Caco-2 (cell line): ENCODE measurements at regions not wholly inside any gene's neighbourhood (a gene's known extent, or its start where the extent isn't known, plus 50 kb on each side); places are given as distances from the start of the nearest gene placed in this dataset.

ENCODE experiments used
- BruUV-seq: library from RNA; stranded (reverse); fragments of 400-500 nt; replicated peaks from 2 replicates; lab custom pipeline; 2021; lab: Mats Ljungman, UMichigan
- CTCF ChIA-PET: fragments of 300-600 bp; sonication (Branson Sonifier 250); formaldehyde crosslinking; loops from one replicate; lab custom pipeline; 2022; ENCODE audit warnings: antibody characterized with exemption; lab: Charles Lee
- POLR2A ChIA-PET: fragments of 300-600 bp; sonication (Branson Sonifier 250); formaldehyde crosslinking; loops from one replicate; lab custom pipeline; 2022; ENCODE audit warnings: antibody characterized with exemption; lab: Charles Lee
- DNase-seq, 2 experiments: peaks; one replicate each; pipeline versions ENCODE4 v3.0.0 to v3.0.0-alpha.2; 2020 to 2022
- H3K27me3 ChIP-seq: replicated peaks from 2 replicates; pipeline ENCODE4 v1.6.0; 2011; ENCODE audit warnings: low read length; ENCODE audit not compliant: control insufficient read depth, insufficient read depth
- H3K36me3 ChIP-seq: 2 replicates; pipeline ENCODE4 v1.5.1; 2011; ENCODE audit warnings: low read length; ENCODE audit not compliant: control insufficient read depth, insufficient read depth
- H3K4me1 ChIP-seq: fragments of 250-450 bp; sonication (Bioruptor Pico); 2 replicates; pipeline ENCODE4 v1.5.1; 2020; ENCODE audit warnings: mild to moderate bottlenecking
- H3K4me3 ChIP-seq: 2 replicates; pipeline ENCODE4 v1.5.1; 2011; ENCODE audit warnings: low read depth, mild to moderate bottlenecking, control low read depth, low read length
- H3K9me3 ChIP-seq: fragments of 250-450 bp; sonication (Bioruptor Pico); 2 replicates; pipeline ENCODE4 v1.5.1; 2020; ENCODE audit warnings: mild to moderate bottlenecking, moderate library complexity
- H3K27ac Mint-ChIP-seq: one replicate; pipeline ENCODE4 v1.8.0; 2022; ENCODE audit warnings: mixed read lengths; ENCODE audit not compliant: unreplicated experiment
- H3K27me3 Mint-ChIP-seq: one replicate; pipeline ENCODE4 v1.8.0; 2022; ENCODE audit warnings: mixed read lengths; ENCODE audit not compliant: insufficient read depth, unreplicated experiment
- H3K36me3 Mint-ChIP-seq: one replicate; pipeline ENCODE4 v1.8.0; 2022; ENCODE audit warnings: mild to moderate bottlenecking, mixed read lengths; ENCODE audit not compliant: insufficient read depth, unreplicated experiment
- H3K4me1 Mint-ChIP-seq: one replicate; pipeline ENCODE4 v1.8.0; 2022; ENCODE audit warnings: low read depth, mixed read lengths; ENCODE audit not compliant: unreplicated experiment
- H3K4me3 Mint-ChIP-seq: one replicate; pipeline ENCODE4 v1.8.0; 2022; ENCODE audit warnings: mild to moderate bottlenecking, moderate library complexity, mixed read lengths; ENCODE audit not compliant: unreplicated experiment
- H3K9me3 Mint-ChIP-seq: one replicate; pipeline ENCODE4 v1.8.0; 2022; ENCODE audit warnings: mixed read lengths; ENCODE audit not compliant: unreplicated experiment
- CTCF ChIP-seq, 2 experiments: fragments of 200-600 bp in 1 of 2; IDR thresholded peaks; 1 replicate in 1 of 2; 2 replicates in 1 of 2; pipeline versions ENCODE4 v1.5.1 to v1.8.0; 2011 to 2022; ENCODE audit warnings: antibody characterized with exemption in 1 of 2, control low read depth in 1 of 2, inconsistent platforms in 1 of 2, low read depth in 1 of 2, low read length in 1 of 2, mild to moderate bottlenecking in 1 of 2, moderate library complexity in 1 of 2; ENCODE audit not compliant: insufficient read depth in 1 of 2, severe bottlenecking in 1 of 2, unreplicated experiment in 1 of 2
- intact Hi-C: fragments of 100-400 bp; cut with micrococcal nuclease; formaldehyde crosslinking; loops from one replicate; pipeline ENCODE4 v1.10.0; 2022; ENCODE audit not compliant: unreplicated experiment

- H3K36me3 Mint-ChIP-seq, result no peaks in the 10 kb centered on the region
- Histone ChIP-seq H3K4me1 (no peaks in the 10 kb centered on the region), H3K27me3 (no peaks in the 10 kb centered on the region), H3K36me3 (no peaks in the 10 kb centered on the region), H3K4me3 (no peak overlapping the region), H3K9me3 (no peaks in the 10 kb centered on the region)
- no peak overlapping the region for H3K27ac Mint-ChIP-seq
- no peak for DNase-seq
- H3K27me3 Mint-ChIP-seq, result no peaks in the 10 kb centered on the region
- H3K4me3 Mint-ChIP-seq, result no peak overlapping the region
- CTCF ChIA-PET, result no interaction called here
- no peaks in the 10 kb centered on the region for H3K9me3 Mint-ChIP-seq
- POLR2A ChIA-PET, result no interaction called here
- intact Hi-C loops, result no loop called here
- no peaks in the 10 kb centered on the region for H3K4me1 Mint-ChIP-seq
- no peak for TF ChIP-seq CTCF (IDR thresholded peaks at IDR 0.05; ENCODE audit: insufficient read depth in 1 of 2, low read depth in 1 of 2, low read length in 1 of 2, severe bottlenecking in 1 of 2, unreplicated experiment in 1 of 2)
- BruUV-seq, result no TSS peak
Observed at GRCh38 chr5:21199087-21199486, 1211.1 kb upstream of the CDH18 start.

- Mint-ChIP-seq H3K9me3 (no peaks in the 10 kb centered on the region), H3K4me1 (no peaks in the 10 kb centered on the region), H3K36me3 (no peaks in the 10 kb centered on the region), H3K27ac (no peak overlapping the region), H3K27me3 (no peaks in the 10 kb centered on the region), H3K4me3 (no peak overlapping the region)
- no peak for TF ChIP-seq CTCF (IDR thresholded peaks at IDR 0.05; ENCODE audit: insufficient read depth in 1 of 2, low read depth in 1 of 2, low read length in 1 of 2, severe bottlenecking in 1 of 2, unreplicated experiment in 1 of 2)
- Histone ChIP-seq H3K27me3 (no peaks in the 10 kb centered on the region), H3K4me3 (no peak overlapping the region), H3K4me1 (no peaks in the 10 kb centered on the region), H3K9me3 (no peaks in the 10 kb centered on the region), H3K36me3 (no peaks in the 10 kb centered on the region)
- BruUV-seq, result no TSS peak
- ChIA-PET POLR2A (no interaction called here), CTCF (no interaction called here)
- no peak for DNase-seq
- intact Hi-C loops, result no loop called here
Observed at GRCh38 chr5:21195145-21195544, 1207.1 kb upstream of the CDH18 start.

- no peak overlapping the region for H3K27ac Mint-ChIP-seq
- Histone ChIP-seq H3K9me3 (no peaks in the 10 kb centered on the region; the same call in 1 of the 2 replicates), H3K4me3 (no peak overlapping the region), H3K36me3 (no peaks in the 10 kb centered on the region), H3K4me1 (no peaks in the 10 kb centered on the region), H3K27me3 (no peaks in the 10 kb centered on the region)
- H3K27me3 Mint-ChIP-seq, result no peaks in the 10 kb centered on the region
- TF ChIP-seq CTCF (IDR thresholded peaks at IDR 0.05; ENCODE audit: insufficient read depth in 1 of 2, low read depth in 1 of 2, low read length in 1 of 2, severe bottlenecking in 1 of 2, unreplicated experiment in 1 of 2), result no peak
- H3K4me3 Mint-ChIP-seq, result no peak overlapping the region
- CTCF ChIA-PET, result no interaction called here
- no peak for DNase-seq
- no peaks in the 10 kb centered on the region for H3K4me1 Mint-ChIP-seq
- no peaks in the 10 kb centered on the region for H3K36me3 Mint-ChIP-seq
- intact Hi-C loops, result no loop called here
- POLR2A ChIA-PET, result no interaction called here
- BruUV-seq, result no TSS peak
- H3K9me3 Mint-ChIP-seq, result no peaks in the 10 kb centered on the region
Observed at GRCh38 chr5:21185536-21185935, 1197.5 kb upstream of the CDH18 start.
